ENCODE measurements at regions not wholly inside any gene's neighbourhood (a gene's known extent, or its start where the extent isn't known, plus 50 kb on each side); places are given as distances from the start of the nearest gene placed in this dataset.

- Histone ChIP-seq H3K27me3 (no peaks in the 10 kb centered on the region), H3K4me3 (no peak overlapping the region), H3K9me3 (no peaks in the 10 kb centered on the region), H3K36me3 (no peaks in the 10 kb centered on the region), H3K27ac (no peak overlapping the region), H3K4me1 (no peaks in the 10 kb centered on the region)
- intact Hi-C loops (cut with DNase I; ENCODE audit: low total_unique reads), result no loop called here
- TF ChIP-seq CTCF (IDR thresholded peaks at IDR 0.05), result no peak
- no peak for TF ChIP-seq POLR2A (IDR thresholded peaks at IDR 0.05)
- TF ChIP-seq POLR2AphosphoS5 (IDR thresholded peaks at IDR 0.05), result no peak
- no peak for DNase-seq (ENCODE audit: low spot score in 2 of 2)
Observed at GRCh38 chr7:31214751-31215150, 125.8 kb downstream of the NEUROD6 start.

GRCh38 chr7:31211281-31211680 is 129.2 kb downstream of the NEUROD6 start:
- intact Hi-C loops (cut with DNase I; ENCODE audit: low total_unique reads), result no loop called here
- Histone ChIP-seq H3K27ac (no peak overlapping the region), H3K4me3 (no peak overlapping the region), H3K27me3 (no peaks in the 10 kb centered on the region), H3K9me3 (no peaks in the 10 kb centered on the region), H3K4me1 (no peaks in the 10 kb centered on the region), H3K36me3 (no peaks in the 10 kb centered on the region)
- DNase-seq (ENCODE audit: low spot score in 2 of 2), result no peak
- TF ChIP-seq CTCF (IDR thresholded peaks at IDR 0.05) (no peak), POLR2AphosphoS5 (IDR thresholded peaks at IDR 0.05) (no peak)

- intact Hi-C loops (cut with DNase I; ENCODE audit: low total_unique reads), result loop anchor here (2.0 kb wide), 1 partner anchor 21 kb away; no protein-coding TSS in a partner anchor
- Histone ChIP-seq H3K4me3 (no peak overlapping the region), H3K4me1 (no peaks in the 10 kb centered on the region), H3K36me3 (no peaks in the 10 kb centered on the region), H3K27me3 (no peaks in the 10 kb centered on the region), H3K27ac (no peak overlapping the region), H3K9me3 (no peaks in the 10 kb centered on the region)
- DNase-seq (ENCODE audit: low spot score in 2 of 2), result no peak
- no peak for TF ChIP-seq POLR2A (IDR thresholded peaks at IDR 0.05)
- no peak for TF ChIP-seq CTCF (IDR thresholded peaks at IDR 0.05)
Observed at GRCh38 chr7:31204071-31204470, 136.5 kb downstream of the NEUROD6 start.

- no peak for TF ChIP-seq POLR2A (IDR thresholded peaks at IDR 0.05)
- TF ChIP-seq CTCF (IDR thresholded peaks at IDR 0.05), result no peak
- no peak for TF ChIP-seq POLR2AphosphoS5 (IDR thresholded peaks at IDR 0.05)
- Histone ChIP-seq H3K9me3 (no peaks in the 10 kb centered on the region), H3K27ac (no peak overlapping the region), H3K4me1 (no peaks in the 10 kb centered on the region), H3K27me3 (no peaks in the 10 kb centered on the region), H3K4me3 (no peak overlapping the region), H3K36me3 (no peaks in the 10 kb centered on the region)
- DNase-seq (ENCODE audit: low spot score in 2 of 2), result no peak
- intact Hi-C loops (cut with DNase I; ENCODE audit: low total_unique reads), result no loop called here
Observed at GRCh38 chr7:31203551-31203950, 137.0 kb downstream of the NEUROD6 start.

GRCh38 chr7:31202801-31203200 is 137.7 kb downstream of the NEUROD6 start:
- Histone ChIP-seq H3K4me1 (no peaks in the 10 kb centered on the region), H3K27me3 (no peaks in the 10 kb centered on the region), H3K9me3 (peaks cover 0 to 6% of the 10 kb centered on the region in 2 donors), H3K36me3 (no peaks in the 10 kb centered on the region), H3K27ac (no peak overlapping the region), H3K4me3 (no peak overlapping the region)
- intact Hi-C loops (cut with DNase I; ENCODE audit: low total_unique reads), result no loop called here
- TF ChIP-seq CTCF (IDR thresholded peaks at IDR 0.05), result no peak
- no peak for TF ChIP-seq POLR2AphosphoS5 (IDR thresholded peaks at IDR 0.05)
- TF ChIP-seq POLR2A (IDR thresholded peaks at IDR 0.05), result no peak
- DNase-seq (ENCODE audit: low spot score in 2 of 2), result no peak

Measured in breast epithelium (tissue), 4 donors.